HEK293 (cell line): ENCODE measurements at regions not wholly inside any gene's neighbourhood (a gene's known extent, or its start where the extent isn't known, plus 50 kb on each side); places are given as distances from the start of the nearest gene placed in this dataset.

Experiments used
- GLI4 ChIP-seq: fragments of 450-650 bp; formaldehyde crosslinking; IDR thresholded peaks from 2 replicates; pipeline ENCODE4 v1.5.1; 2016; ENCODE audit warnings: missing biosample characterization, missing genetic modification characterization
- YY1 ChIP-seq: fragments of 450-650 bp; formaldehyde crosslinking; IDR thresholded peaks from 2 replicates; pipeline ENCODE4 v1.5.1; 2018; ENCODE audit warnings: missing biosample characterization, missing genetic modification characterization
- ZBTB7A ChIP-seq: fragments of 450-650 bp; formaldehyde crosslinking; IDR thresholded peaks from 2 replicates; pipeline ENCODE4 v1.5.1; 2016; ENCODE audit warnings: low read depth, missing biosample characterization, missing genetic modification characterization
- ZNF24 ChIP-seq: fragments of 450-650 bp; formaldehyde crosslinking; IDR thresholded peaks from 2 replicates; pipeline ENCODE4 v1.5.1; 2016; ENCODE audit warnings: missing biosample characterization, missing genetic modification characterization
- ZNF548 ChIP-seq: fragments of 450-650 bp; formaldehyde crosslinking; IDR thresholded peaks from 2 replicates; pipeline ENCODE4 v1.5.1; 2016; ENCODE audit warnings: missing biosample characterization, missing genetic modification characterization
- ZNF571 ChIP-seq: fragments of 450-650 bp; formaldehyde crosslinking; IDR thresholded peaks from 2 replicates; pipeline ENCODE4 v1.5.0; 2017; ENCODE audit warnings: missing biosample characterization, missing genetic modification characterization
- ZNF629 ChIP-seq: fragments of 450-650 bp; formaldehyde crosslinking; IDR thresholded peaks from 2 replicates; pipeline ENCODE4 v1.5.1; 2017; ENCODE audit warnings: missing biosample characterization, missing genetic modification characterization
- ZSCAN23 ChIP-seq: fragments of 450-650 bp; formaldehyde crosslinking; IDR thresholded peaks from 2 replicates; pipeline ENCODE4 v1.5.1; 2016; ENCODE audit warnings: missing biosample characterization, missing genetic modification characterization
- TF ChIP-seq, protein P1 (sequence below): fragments of 450-650 bp; formaldehyde crosslinking; IDR thresholded peaks from 2 replicates; pipeline ENCODE4 v1.5.1; 2016; ENCODE audit warnings: missing biosample characterization, missing genetic modification characterization
- TF ChIP-seq, protein P2 (sequence below): fragments of 450-650 bp; formaldehyde crosslinking; IDR thresholded peaks from 2 replicates; pipeline ENCODE4 v1.5.1; 2017; ENCODE audit warnings: missing biosample characterization, missing genetic modification characterization
- TF ChIP-seq, protein P3 (sequence below): fragments of 450-650 bp; formaldehyde crosslinking; IDR thresholded peaks from 2 replicates; pipeline ENCODE4 v1.5.0; 2017; ENCODE audit warnings: missing biosample characterization, missing genetic modification characterization, borderline replicate concordance

GRCh38 chr10:3495281-3495680 is 289.7 kb downstream of the KLF6 start:
- TF ChIP-seq YY1 (tag by site-specific recombination), result no peak
- no peak for TF ChIP-seq ZBTB7A
- TF ChIP-seq ZNF629 (tag by site-specific recombination), result no peak
- TF ChIP-seq ZSCAN23 (tag by site-specific recombination), result no peak
- TF ChIP-seq, protein P1, sequence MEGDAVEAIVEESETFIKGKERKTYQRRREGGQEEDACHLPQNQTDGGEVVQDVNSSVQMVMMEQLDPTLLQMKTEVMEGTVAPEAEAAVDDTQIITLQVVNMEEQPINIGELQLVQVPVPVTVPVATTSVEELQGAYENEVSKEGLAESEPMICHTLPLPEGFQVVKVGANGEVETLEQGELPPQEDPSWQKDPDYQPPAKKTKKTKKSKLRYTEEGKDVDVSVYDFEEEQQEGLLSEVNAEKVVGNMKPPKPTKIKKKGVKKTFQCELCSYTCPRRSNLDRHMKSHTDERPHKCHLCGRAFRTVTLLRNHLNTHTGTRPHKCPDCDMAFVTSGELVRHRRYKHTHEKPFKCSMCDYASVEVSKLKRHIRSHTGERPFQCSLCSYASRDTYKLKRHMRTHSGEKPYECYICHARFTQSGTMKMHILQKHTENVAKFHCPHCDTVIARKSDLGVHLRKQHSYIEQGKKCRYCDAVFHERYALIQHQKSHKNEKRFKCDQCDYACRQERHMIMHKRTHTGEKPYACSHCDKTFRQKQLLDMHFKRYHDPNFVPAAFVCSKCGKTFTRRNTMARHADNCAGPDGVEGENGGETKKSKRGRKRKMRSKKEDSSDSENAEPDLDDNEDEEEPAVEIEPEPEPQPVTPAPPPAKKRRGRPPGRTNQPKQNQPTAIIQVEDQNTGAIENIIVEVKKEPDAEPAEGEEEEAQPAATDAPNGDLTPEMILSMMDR, result no peak
- no peak for TF ChIP-seq ZNF571
- TF ChIP-seq GLI4 (tag by site-specific recombination), result no peak
- no peak for TF ChIP-seq ZNF24 (tag by site-specific recombination)
- TF ChIP-seq, protein P2, sequence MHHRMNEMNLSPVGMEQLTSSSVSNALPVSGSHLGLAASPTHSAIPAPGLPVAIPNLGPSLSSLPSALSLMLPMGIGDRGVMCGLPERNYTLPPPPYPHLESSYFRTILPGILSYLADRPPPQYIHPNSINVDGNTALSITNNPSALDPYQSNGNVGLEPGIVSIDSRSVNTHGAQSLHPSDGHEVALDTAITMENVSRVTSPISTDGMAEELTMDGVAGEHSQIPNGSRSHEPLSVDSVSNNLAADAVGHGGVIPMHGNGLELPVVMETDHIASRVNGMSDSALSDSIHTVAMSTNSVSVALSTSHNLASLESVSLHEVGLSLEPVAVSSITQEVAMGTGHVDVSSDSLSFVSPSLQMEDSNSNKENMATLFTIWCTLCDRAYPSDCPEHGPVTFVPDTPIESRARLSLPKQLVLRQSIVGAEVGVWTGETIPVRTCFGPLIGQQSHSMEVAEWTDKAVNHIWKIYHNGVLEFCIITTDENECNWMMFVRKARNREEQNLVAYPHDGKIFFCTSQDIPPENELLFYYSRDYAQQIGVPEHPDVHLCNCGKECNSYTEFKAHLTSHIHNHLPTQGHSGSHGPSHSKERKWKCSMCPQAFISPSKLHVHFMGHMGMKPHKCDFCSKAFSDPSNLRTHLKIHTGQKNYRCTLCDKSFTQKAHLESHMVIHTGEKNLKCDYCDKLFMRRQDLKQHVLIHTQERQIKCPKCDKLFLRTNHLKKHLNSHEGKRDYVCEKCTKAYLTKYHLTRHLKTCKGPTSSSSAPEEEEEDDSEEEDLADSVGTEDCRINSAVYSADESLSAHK, result no peak
- TF ChIP-seq, protein P3, sequence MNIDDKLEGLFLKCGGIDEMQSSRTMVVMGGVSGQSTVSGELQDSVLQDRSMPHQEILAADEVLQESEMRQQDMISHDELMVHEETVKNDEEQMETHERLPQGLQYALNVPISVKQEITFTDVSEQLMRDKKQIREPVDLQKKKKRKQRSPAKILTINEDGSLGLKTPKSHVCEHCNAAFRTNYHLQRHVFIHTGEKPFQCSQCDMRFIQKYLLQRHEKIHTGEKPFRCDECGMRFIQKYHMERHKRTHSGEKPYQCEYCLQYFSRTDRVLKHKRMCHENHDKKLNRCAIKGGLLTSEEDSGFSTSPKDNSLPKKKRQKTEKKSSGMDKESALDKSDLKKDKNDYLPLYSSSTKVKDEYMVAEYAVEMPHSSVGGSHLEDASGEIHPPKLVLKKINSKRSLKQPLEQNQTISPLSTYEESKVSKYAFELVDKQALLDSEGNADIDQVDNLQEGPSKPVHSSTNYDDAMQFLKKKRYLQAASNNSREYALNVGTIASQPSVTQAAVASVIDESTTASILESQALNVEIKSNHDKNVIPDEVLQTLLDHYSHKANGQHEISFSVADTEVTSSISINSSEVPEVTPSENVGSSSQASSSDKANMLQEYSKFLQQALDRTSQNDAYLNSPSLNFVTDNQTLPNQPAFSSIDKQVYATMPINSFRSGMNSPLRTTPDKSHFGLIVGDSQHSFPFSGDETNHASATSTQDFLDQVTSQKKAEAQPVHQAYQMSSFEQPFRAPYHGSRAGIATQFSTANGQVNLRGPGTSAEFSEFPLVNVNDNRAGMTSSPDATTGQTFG (tag by site-specific recombination), result no peak
- TF ChIP-seq ZNF548 (tag by site-specific recombination), result no peak
